HG02970 (cell line): ENCODE measurements at regions not wholly inside any gene's neighbourhood (a gene's known extent, or its start where the extent isn't known, plus 50 kb on each side); places are given as distances from the start of the nearest gene placed in this dataset.
"Not testable (repeated sequence)": the region's sequence is repeated elsewhere in the genome, so short reads cannot be mapped to it uniquely, and the experiment has no call there.

ENCODE experiments used
- ATAC-seq: cut with Tn5 transposase; IDR thresholded peaks from one replicate; pipeline ENCODE4 v1.9.1; 2021; ENCODE audit warnings: mild to moderate bottlenecking, moderate library complexity, moderate number of reproducible peaks; ENCODE audit not compliant: unreplicated experiment, low FRiP score

DNA sequence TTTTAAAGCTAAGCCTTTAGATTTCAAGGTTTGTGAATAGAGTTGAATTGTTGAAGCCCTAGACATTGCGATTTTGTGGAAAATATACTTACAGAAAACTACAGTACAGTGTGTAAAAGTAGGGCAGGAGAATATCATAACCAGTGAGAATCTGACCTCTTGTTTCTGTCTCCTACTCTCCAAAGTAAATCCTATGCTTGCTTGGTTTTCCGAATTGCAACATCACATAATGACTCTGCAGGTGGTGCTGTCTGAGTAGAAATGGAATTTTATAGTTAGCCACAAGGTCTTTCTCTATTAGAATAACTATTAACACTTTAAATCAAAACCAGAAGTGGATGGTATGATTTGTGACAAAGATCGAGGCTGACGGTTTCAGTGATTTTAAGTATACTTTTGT, 505.6 kb downstream of the RAPGEF2 start:
- ATAC-seq, result no peak

DNA sequence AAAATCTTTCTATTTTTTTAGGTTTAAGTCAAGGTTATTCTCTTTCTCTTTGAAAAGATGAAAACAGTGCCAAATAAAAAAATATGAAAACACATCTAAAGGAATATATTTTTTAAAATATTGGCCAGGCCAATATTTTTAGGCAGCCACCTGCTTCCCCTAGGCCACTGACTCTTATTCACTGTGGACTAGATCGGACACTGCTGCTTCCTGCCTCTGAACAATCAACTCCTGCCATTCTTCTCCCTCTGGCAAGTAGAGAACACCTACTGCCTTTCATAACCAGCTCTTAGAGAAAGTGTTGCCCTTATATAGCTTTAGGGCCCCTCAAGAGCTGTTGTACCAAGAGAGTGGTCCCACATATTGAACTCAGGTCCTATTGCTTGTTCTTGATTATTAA, 529.2 kb downstream of the RAPGEF2 start:
- no peak for ATAC-seq

DNA sequence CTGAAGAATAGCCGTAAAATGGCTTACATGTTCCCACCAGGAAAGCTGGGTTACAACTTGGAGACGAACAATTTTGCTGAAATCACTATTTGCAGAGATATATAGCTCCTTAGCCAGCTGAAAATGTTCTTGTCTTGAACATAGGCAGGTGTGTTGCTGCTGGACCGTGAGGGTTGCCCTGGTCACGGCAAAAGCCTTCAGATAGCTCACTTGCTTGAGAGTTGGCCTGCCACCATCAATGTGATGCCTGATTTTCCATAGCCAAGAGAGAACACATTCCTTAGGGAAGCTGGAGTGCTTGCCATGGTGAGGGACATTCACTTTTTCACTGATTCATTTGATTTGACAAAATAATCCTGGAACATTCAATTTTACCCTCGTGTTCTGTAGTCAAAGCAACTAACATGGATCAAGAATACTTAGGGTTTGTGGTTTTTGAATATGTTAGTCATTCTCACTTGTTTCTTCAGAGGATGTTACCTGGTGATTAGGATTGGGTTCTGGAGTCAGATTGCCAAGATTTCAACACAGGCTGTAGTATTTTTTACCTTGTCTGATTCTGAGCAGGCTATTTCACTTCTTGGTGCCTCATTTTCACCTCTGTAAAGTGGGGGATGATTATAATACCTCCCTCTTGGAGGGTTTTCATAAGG, 536.9 kb downstream of the RAPGEF2 start:
- no peak for ATAC-seq

DNA sequence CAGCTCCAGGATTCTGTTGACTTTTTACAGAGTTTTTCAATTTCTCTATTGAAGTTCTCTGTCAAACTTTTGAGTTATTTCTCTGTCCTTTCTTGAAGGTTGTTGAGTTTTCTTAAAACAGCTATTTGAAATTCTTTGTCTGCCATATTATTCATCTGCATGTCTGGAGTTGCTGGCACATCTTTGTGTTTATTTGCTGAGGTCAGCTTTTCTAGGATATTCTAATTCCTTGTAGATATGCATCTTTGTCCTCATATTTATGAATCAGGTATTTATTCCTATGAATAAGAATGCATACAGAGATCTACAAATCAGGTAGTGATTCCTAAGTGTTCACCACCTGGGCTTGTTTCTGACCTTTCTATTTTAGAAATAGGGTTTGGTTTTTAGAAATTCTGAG, 546.4 kb downstream of the RAPGEF2 start:
- no peak for ATAC-seq

DNA sequence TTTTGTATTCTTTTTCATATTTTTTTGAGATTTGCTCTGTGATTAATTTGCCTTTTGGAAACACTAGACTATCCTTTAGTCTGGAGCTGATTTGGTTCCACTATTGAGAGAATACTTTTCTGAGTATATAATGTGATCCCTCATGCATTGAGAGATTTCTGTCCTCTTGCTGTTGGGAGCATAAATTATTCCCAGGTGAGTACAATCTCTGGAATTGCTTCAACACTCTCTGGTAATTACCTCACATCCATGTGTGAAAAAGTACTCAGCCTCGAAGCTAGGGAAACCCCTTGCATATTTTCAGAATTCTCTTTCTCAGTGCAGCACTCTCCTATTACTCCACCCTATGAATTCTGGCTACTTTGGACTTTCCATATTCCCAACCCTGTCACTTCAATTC, 550.0 kb downstream of the RAPGEF2 start:
- no peak for ATAC-seq

DNA sequence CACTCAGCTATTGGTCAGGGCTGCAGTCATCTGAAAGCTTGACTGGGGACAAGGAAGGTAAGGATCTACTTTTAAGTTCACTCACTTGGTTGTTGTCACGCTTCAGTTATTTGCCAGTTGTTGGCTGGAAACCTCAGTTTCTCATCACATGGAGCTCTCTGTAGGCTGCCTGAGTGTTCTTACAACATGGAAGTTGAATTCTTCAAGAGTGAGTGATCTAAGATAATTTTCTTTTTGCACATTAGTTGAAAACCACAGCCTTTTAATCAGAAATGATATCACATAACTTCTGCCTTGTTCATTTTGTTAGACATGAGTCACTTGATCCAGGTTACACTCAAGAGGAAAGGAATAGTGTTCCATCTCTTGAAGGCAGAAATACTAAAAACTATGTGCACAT, 552.7 kb downstream of the RAPGEF2 start:
- no peak for ATAC-seq

DNA sequence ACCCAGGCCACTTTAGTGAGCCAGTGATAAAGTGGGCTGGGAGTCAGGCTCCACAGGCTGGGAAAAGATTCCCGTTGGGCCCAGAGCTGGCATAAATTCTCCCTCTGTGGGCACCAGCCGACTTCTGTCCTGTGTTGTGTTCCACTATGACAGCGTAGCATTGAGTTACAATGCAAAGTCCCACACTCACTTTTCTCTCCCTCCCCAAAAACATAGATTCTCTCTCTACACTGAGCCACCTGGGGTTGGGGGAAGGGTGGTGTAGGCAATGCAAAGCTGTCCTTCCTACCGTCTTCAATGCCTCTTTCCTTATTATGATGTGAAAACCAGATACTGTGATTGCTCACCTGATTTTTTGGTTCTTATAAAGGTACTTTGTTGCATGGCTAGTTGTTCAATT, 566.2 kb downstream of the RAPGEF2 start:
- no peak for ATAC-seq

DNA sequence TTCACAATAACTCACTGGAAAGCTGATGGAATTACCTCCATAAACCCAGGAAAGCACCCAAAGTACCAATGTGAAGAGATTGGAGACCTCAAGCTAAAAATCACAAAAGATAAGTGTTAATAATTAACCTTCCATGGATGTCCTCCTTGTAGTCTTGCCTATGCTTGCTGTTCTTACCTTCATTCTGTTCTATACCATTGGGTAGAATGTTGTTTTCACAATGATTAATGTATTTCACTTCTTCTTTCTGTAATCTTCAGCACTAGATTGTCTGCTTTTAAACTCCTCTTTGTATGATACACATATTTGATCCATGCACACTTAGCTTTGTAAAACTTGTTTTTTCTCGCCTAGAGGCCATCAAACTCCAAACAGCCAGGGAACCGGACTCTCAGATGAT, 570.3 kb downstream of the RAPGEF2 start:
- no peak for ATAC-seq

DNA sequence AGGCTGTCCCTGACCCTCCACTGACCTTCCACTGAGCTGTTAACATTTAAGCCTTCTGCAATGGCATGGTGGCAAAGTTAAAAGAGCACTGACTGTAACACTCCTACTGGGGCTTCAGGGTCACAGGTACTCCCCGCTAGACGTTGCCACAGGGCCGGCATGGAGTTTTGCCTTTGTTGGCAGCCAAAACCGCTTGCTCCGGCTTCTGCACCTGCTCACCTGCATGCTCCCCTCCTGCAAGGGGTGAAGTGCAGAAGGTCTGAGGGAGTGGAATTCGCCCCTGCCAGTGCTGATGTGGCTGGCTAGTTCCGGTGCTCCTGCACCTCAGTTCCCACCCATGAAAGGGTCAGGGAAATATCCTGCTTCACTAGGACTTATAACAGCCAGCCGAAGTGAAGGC, 571.4 kb downstream of the RAPGEF2 start:
- ATAC-seq, result no peak

DNA sequence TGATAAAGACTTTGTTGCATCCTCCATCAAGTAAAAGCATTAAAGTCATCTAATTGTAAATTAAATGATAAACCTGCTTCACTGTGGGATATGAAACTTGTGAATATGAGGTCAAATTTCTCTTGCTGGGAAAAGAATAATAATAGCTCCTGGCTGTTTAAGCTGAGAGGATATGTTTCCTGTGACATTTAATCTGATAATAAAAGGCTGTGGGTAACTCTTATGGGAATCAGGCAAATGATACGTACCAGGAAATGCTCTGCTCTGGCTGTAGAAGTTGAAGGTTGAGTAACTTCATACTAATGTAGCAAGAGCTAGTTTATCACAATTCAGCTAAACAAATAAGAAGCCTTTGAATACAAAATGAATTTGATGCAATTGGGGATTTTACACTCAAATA, 574.6 kb downstream of the RAPGEF2 start:
- no peak for ATAC-seq

DNA sequence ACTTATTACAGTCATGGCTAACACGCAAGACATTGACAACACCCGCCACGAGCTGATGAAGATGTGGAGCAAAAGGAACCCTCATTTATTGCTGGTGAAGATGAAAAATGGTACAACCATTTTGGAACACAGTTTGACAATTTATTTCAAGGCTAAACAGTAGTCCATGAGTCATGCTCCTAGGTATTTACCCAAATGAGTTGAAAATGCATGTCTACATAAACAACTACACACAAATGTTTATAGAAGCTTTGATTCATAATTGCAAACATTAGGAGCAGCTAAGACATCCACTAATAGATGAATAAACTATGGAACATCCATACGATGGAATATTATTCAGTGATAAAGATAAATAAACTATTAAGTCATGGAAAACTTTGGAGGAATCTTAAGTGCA, 580.1 kb downstream of the RAPGEF2 start:
- ATAC-seq, result no peak

DNA sequence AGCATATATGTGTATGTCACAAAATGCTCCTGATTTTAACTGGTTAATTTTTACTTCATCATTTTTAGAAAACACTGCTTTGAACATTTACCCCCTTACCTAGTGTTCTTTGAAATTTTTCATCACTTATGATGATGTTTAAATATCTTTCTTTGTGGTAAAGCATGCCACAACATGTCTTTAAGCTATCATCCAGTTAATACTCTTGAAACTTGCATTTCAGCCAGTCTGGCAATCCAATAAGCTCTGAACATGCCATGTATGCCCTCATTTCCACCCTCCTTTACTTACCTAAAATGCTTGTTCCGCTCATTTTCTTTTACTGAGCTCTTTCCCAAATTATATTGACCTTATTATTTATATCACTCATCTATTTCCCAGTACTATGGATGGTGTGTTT, 581.2 kb downstream of the RAPGEF2 start:
- ATAC-seq, result no peak

DNA sequence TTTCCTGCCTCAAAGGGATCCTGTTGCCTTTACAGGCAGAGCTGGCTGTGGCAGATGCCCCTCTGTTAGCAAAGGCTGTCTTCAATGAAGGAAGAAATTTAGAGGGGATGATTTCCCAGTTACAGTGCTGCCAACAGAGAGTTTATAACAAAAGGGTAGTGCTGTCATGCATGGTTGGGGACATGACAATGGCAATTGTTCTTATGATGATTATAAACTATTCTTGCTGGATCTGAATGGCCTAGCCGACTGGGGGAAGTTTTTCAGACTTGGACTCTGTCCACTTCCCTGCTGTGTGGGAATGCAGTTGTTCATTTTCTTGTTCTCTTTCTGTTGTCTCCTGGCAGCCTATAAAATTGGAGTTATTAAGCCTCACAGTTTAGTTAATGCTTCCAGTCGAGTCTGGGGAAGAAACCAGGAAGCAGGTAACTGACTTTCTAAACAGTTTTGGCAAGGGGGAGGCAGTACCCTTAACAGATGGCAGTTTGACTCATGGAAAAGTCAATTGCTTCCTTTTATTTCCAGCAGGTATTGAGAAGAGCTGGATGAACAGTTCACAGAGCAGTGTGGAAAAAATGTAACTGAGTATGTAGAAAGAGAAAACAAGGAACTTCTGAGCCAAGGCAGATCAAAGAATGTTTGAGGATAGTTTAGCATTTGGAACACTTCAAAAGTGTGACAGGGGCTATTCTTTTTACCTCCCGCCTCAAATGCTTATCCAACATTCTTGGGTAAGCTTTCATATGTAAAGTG, 582.6 kb downstream of the RAPGEF2 start:
- no peak for ATAC-seq

DNA sequence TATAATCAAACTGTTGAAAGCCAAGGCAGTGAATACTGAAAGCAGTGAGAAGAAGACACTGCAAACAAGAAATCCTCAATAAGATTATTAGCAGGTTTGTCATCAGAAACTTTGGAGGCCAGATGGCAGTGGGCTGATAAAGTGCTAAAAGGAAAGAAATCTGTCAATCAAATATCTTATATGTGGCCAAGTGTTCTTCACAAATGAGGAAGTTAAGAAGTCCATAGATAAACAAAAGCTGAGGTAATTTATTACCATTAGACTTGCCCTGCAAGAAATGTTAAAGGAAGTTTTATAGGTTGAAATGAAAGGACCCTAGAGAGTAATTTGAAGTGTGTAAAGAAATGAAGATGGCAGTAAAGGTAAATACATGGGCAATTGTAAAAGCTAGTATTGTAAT, 586.6 kb downstream of the RAPGEF2 start:
- ATAC-seq, result no peak

DNA sequence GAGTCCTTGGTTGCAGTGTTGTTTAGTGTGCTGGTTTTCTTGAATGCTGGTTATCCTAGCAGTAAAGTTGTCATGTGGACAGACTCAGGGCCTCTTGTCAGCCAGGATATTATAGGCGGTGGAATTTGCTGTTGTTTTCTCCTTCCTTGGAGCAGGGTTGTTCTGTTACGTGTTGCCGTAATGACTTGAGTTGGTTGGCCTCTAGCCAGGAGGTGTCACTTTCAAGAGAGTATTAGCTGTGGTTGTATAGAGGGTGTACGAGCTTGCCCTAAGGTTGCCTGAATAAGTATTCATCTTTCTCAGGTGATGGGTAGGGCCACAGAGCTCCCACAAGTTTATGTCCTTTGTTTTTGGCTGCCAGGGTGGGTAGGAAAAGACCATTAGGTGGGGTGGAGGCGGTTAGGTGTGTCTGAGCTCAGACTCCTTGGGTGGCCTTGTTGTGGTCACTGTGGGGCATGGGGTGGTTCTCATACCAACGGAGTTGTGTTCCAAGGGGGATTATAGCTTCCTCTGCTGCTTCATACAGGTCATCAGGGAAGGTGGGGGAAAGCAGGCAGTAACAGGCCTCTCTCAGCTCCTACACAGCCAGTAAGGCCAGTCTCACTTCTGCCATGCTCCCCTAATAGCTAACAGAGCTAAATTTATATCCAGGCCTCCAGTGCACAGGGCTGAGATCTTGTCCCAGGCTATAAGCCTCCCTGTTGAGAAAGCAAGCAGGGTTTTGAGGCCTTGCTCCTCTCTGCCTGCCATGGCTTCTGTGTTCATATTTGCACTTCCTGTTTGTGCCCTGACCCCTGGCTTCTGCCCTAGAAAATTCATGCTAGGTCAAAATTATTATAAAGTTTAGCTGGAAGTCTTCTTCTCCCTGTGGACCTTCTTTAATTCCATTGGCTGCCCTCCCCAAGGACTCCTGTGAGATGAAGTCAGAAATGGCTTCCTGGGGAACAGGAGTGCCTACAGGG, 594.7 kb downstream of the RAPGEF2 start:
- no peak for ATAC-seq

DNA sequence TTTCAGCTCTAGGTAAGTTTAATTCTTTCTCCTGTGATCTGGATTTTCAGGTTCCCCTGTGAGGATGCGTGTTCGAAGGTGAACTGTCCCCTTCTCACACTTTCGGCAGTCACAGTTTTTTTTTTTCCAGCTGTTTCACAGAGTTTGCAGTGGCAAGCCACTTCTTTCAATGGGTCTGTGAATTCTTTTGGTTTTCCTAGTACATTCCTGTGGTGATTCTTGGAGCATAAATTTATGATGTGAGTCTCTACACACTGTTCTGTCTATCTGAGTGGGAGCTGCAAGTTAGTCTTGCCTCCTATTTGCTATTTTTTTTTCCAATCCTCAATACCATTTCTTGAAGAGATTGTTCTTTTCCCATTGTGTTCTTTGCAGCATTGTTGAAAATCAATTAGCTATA, 595.5 kb downstream of the RAPGEF2 start:
- ATAC-seq, result no peak

DNA sequence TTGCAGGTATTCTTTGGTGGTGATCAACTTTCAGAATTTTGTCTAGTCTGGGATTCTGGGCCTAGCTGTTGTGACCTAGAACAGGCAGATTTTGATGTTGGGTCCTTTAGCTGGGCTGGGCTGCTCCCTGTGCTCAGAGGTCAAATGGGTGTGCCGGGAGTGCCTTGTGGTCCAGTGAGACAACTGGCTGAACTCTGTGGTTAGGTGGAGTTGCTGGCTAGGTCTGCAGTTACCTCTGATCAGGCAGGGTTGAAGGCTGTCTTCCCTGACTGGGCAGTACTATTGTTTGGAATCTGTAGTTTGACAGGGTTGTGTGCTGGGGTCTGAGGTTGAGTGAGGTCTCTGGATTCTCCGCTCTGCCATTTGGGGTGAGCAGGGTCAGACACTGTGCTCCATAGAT, 599.3 kb downstream of the RAPGEF2 start:
- no peak for ATAC-seq

DNA sequence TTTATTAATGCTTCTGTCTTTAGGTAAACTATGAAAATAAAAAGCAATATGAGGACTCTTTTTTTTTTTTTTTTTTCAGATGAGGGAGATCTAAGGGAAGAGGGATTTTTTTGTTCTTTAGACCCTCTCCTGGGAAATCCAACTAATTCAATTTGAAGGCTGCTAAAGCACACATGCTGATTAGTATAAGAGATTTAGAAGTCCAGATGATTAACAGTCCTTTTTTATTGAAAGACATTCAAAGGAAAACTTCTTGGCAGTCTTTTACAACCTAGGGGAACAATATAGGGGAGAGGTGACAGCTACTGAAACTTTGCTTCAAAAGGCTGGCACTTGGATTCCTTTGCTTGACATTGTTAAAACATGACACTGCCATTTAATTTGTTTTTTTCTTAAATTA, 602.5 kb downstream of the RAPGEF2 start:
- no peak for ATAC-seq

DNA sequence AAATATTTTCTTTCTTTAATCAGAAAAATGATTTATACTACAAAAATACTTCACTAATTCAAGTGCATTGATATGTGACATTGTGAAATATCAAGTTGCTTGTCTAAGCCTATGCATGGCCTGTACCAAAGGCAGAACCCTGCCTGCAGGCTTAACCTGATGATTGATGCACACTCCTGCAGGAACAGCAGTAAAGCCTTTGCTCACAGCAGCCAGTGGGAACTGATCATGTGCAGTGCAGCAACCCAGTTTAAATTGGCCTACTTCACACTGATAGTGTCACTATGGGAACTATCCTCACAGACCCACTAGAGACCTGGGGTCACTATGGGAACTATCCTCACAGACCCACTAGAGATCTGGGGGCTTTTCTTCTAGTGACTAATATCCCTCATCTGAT, 603.8 kb downstream of the RAPGEF2 start:
- ATAC-seq, result no peak

DNA sequence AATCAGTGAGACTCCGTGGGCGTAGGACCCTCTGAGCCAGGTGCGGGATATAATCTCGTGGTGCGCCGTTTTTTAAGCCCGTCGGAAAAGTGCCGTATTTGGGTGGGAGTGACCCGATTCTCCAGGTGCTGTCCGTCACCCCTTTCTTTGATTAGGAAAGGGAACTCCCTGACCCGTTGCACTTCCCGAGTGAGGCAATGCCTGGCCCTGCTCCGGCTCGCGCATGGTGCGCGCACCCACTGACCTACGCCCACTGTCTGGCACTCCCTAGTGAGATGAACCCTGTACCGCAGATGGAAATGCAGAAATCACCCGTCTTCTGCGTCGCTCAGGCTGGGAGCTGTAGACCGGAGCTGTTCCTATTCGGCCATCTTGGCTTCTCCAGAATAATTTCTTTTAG, 612.3 kb downstream of the RAPGEF2 start:
- not testable (repeated sequence) for ATAC-seq

DNA sequence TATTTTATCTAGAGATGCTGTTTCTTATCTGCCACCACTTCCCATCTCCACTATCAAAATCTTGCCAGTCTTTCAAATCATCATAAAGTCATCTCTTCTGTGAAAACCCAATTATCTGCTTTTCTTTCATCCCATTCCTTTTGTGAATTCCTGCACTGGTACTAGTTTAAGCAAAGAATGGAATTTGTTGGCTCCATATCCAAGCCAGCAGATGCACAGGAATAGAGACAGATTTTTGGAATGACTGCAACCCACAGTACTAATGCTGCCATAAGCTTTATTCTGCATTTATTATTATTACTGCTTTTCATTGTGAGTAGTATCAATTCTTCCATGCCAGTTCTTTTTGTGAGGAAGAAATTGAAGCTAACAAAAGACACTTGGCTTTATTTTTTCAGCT, 616.7 kb downstream of the RAPGEF2 start:
- no peak for ATAC-seq
